Effector CD4-positive, alpha-beta T cell (primary cell): ENCODE measurements at regions not wholly inside any gene's neighbourhood (a gene's known extent, or its start where the extent isn't known, plus 50 kb on each side); places are given as distances from the start of the nearest gene placed in this dataset.

Experiments used
- DNase-seq: peaks from one replicate; pipeline ENCODE4 v3.0.0-alpha.2; 2020

DNA sequence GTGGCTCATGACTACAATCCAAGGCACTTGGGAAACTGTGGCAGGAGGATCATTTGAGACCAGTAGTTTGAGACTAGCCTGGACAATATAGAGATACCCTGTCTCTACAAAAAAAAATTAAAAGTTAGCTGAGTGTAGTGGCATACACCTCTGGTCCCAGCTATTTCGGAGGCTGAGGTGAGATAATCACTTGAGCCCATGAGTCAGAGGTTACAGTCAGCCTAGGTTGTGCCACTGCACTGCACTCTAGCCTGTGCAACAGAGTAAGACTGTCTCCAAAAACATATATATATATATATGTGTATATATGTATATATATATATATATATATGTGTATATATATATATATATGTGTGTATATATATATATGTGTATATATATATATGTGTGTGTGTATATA is 890.8 kb downstream of the NLGN4Y start:
- DNase-seq: no peak

- no peak for DNase-seq
Observed at GRCh38 chrY:15418613-15419012, 894.3 kb downstream of the NLGN4Y start.

GRCh38 chrY:15424665-15425132 is 900.4 kb downstream of the NLGN4Y start:
- DNase-seq: no peak

DNA sequence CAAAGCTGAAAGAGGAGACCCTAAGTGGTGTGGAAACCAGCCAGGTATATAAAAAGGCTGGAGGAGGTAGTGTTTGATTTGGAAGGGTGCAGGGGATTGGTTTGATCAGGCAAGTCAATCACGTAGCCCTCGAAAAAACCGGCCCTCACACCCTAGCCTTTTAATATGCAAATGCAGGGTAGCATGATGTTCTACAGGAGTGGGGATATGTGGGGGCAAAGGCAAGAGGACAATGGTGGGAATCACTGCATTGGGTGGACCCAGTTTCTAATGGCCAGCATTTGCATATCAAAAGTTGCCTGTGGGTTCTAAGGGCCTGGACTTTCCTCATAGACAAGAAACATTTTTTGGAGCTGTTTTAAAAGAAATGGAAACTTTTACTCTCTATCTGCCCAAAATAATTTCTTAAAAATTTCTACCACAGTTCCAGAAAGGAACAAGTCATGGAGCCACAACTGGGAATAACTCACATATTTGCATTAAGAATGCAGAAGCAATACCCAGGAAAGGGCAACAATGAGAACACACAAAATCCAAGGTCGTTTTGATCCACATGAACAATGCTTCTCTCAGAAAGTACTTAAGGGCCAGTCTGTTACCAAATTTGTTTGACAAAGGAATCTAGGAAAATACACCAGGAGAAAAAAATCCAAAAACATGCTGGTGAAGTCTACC is 915.8 kb downstream of the NLGN4Y start:
- no peak for DNase-seq

- DNase-seq: no peak
Observed at GRCh38 chrY:15440696-15441408, 916.5 kb downstream of the NLGN4Y start.

DNA sequence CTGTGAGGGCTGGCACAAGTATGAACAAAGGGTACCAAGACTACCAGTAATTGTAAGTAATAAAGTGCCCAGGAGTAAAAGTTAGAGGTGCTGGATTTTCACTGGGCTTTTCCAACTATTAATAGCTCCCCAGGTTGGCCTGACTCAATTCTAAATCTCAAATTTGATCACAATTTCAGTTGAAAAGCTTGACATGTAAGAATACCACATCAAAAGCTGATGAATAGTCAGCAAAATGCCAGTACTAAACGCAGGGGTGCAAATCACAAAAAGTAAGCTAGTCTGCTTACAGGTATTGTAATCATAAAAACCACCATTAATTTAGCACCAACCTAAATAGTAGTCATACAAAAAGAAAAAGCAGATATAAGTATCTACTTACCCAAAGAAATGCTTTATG is 917.5 kb downstream of the NLGN4Y start:
- DNase-seq: no peak

- DNase-seq: no peak
Observed at GRCh38 chrY:15445871-15446270, 921.5 kb downstream of the NLGN4Y start.

DNA sequence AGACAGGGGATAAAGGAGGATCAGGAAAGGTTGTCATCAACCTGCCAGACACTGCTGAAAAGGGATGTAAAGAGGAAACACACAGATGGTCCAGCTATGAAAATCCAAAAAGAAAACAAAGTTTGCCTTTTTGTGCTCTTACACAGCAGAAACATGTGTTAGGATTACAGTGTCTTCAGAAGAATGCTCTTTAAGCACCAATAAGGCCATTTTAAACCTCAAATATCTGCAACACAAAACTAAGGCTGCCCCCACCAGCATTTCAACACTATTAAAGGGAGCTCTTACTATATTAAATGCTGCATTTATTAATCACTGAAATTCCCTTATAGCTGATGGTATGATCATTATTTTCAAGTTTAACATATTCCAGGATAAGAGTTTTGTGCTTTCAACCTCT is 922.5 kb downstream of the NLGN4Y start:
- DNase-seq: no peak

DNA sequence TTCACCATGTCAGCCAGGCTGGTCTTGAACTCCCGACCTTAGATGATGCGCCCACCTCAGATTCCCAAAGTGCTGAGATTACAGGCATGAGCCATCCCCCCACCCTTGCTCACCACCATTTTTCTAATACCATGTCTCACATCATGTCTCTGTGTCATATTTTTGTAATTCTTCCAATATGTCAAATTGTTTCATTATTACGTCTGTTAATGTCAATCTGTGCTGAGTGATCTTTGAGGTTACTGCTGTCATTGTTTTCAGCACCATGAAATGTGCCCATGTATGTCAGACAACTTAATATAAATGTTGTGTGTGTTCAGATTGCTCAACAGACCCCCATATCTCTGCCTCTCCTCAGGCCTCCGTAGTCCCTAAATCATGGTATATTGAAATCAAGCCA is 923.6 kb downstream of the NLGN4Y start:
- DNase-seq: no peak

GRCh38 chrY:15455133-15455937 is 931.0 kb downstream of the NLGN4Y start:
- DNase-seq: no peak

DNA sequence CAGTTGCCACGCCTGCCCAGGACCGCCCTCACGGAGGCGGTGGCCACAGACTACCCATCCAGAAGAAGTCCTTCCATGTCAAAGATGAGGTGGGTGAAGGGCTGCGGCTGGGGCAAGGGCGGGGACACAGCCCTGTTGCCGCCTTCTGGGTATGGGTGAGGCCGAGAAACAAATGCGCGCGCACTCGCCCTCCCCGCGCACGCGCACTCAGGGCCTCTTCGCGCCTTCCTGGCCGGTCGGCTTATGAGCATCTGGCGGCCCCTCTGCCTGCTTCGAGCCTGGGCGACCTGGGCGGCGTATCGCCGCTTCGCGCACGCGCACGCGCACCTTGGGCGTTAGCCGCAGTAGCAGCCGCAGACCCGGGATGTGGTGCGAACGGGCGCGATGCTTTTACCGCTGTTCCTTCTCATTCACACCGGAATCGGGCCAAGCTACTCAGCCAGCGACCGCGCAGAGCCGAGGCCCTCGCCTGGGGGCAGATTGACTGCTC is 931.7 kb downstream of the NLGN4Y start:
- no peak for DNase-seq

GRCh38 chrY:15456491-15456890 is 932.2 kb downstream of the NLGN4Y start:
- no peak for DNase-seq

- DNase-seq: no peak
Observed at GRCh38 chrY:15457682-15458081, 933.4 kb downstream of the NLGN4Y start.

GRCh38 chrY:15458426-15458825 is 934.1 kb downstream of the NLGN4Y start:
- DNase-seq: no peak

DNA sequence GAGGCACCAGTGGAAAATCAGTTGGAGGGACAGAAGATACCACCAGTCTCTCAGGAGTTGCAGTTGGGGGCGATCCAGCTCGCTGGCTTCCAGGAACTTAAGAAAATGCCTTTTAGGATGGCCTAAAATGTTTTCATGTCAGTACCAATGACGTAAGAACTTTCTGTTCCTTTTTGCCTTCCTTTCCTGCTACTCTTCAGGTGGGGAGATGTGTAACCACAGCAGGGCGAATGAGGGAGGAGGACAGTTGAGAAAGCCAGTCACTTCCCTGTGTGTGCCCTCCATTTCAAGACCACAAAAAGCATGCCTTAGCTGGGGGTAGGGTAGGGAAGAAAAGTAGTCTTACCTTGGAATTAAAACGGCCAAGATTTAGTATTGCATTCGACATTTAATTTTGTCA is 941.6 kb downstream of the NLGN4Y start:
- no peak for DNase-seq

- DNase-seq: no peak
Observed at GRCh38 chrY:15466891-15467290, 942.6 kb downstream of the NLGN4Y start.

DNA sequence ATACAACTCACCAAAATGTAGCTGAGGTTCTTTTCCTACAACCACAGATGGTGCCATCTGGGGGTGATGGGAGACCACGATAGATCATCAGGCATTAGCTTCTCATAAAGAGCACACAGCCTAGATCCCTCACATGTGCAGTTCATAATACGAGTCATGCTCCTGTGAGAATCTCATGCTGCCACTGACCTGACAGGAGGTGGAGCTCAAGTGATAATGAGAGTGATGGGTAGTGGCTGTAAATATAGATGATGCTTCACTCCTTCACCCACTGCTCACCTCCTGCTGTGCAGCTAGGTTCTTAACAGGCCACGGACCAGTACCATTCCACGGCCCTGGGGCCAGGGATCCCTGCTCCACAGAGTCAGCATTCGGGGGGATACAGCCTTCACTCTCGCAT is 943.8 kb downstream of the NLGN4Y start:
- DNase-seq: no peak

- DNase-seq: no peak
Observed at GRCh38 chrY:15471371-15471770, 947.0 kb downstream of the NLGN4Y start.

- no peak for DNase-seq
Observed at GRCh38 chrY:15478348-15478963, 954.1 kb downstream of the NLGN4Y start.

- no peak for DNase-seq
Observed at GRCh38 chrY:15500536-15500935, 976.2 kb downstream of the NLGN4Y start.

DNA sequence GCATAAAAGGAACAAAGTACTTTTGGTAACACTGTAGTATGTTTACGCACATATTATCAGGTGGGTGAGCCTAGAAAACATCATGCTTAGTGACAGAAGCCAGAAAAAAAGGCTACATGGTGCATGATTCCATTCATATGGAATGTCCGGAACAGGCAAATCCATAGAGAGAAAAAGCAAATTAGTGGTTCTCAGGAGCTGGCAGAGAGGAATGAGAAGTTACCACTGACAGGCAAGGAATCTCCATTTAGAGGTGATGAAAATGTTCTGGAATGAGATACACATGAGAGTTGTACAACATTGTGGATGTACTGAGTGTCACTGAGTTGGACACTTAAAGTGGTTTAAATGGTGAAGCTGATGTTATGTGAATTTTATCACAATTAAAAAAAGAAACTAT is 976.9 kb downstream of the NLGN4Y start:
- no peak for DNase-seq

GRCh38 chrY:15510288-15510687 is 986.0 kb downstream of the NLGN4Y start:
- DNase-seq: no peak
